Cardiac septum (tissue), 1 donor: ENCODE measurements at regions not wholly inside any gene's neighbourhood (a gene's known extent, or its start where the extent isn't known, plus 50 kb on each side); places are given as distances from the start of the nearest gene placed in this dataset.

Source experiments
- DNase-seq: peaks from one replicate; pipeline ENCODE4 v3.0.0-alpha.2; 2020; ENCODE audit warnings: low spot score
- intact Hi-C: fragments of 100-400 bp; cut with DNase I; formaldehyde crosslinking; loops from one replicate; pipeline ENCODE4 v1.14.0; 2022
- donor health status: DM: no; HTN: no; CAD: no.

DNA sequence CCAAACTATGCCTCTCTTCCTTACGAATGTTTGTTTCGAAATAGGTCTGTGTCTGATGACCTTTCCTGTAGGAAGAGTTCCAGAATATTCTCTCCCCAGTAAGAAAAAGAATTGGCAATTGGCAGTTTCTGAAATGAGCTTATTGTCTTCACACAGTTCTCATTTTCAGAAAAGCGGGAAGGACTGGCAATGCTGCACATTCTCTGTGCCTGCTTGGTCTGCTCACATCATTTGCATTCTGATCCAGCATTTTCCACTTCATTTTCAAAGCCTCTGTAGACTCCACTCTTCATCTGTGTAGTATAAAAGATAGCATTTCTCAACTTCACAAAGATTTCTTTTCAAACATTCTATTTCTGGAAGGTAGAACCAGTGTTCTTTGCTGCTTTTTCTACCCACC lies 120.6 kb upstream of the CCDC112 start:
- DNase-seq, result no peak
- intact Hi-C loops, result loop anchor here (5.0 kb wide), 1 partner anchor 40 kb away; no protein-coding TSS in a partner anchor

GRCh38 chr5:115415143-115415491 lies 118.7 kb upstream of the CCDC112 start:
- peak; percentile 76 for DNase-seq

DNA sequence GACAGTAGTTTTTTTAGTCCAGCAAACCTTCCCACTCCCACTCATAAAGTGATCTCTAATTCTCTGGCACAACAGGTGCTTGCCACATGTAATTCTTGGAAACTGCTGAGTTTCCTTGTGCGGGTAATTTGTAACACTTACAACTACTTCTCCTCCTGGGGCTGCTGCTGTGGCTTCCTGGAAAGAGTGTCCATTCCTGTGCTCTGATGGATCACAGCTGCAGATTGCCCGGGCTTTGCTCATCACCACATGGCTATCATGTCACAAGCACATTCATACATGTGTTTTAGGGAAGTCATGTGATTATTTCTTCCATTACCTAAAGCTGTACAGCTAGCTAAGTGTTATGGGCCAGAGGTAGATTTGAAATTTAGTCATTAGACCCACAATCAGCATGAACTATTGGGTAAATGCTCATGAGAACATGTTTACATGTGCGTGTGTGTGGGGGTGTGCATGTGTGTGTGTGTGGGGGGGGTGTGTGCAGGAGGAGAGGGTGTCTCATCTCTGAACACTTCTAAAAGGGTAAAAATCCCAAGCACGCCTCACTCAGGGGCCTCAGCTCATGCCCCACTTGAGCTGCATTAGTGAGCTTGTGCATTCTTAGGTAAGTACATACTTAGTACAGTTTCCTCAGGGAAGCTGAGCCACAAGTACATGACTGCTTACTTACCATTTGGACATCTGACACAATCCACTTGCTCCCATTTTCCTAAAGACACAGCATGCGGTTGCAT lies 118.1 kb upstream of the CCDC112 start:
- DNase-seq, result no peak
- intact Hi-C loops, result loop anchor here (5.0 kb wide), 1 partner anchor 37 kb away; no protein-coding TSS in a partner anchor

More at GRCh38 chr5:115415143-115415491, 118.7 kb upstream of the CCDC112 start:
- intact Hi-C loops, result loop anchor here (5.0 kb wide), 1 partner anchor 38 kb away; no protein-coding TSS in a partner anchor

DNA sequence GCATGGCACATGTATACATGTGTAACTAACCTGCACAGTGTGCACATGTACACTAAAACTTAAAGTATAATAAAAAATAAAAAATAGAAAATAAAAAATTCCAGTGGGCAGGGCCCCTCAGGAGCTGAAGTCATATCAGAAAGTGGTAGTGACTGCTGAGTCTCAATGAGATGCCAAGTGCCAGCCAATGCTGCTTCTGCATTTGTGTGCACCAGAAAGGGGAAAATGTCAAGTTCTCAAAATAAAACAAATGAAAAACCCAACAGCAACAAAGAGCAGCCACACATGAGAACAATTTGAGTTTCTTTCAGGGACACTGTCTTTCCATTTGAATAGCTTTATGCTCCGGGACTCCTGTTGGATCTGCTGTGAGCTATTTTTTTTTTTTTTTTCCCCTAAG lies 117.2 kb upstream of the CCDC112 start:
- intact Hi-C loops, result no loop called here
- no peak for DNase-seq

DNA sequence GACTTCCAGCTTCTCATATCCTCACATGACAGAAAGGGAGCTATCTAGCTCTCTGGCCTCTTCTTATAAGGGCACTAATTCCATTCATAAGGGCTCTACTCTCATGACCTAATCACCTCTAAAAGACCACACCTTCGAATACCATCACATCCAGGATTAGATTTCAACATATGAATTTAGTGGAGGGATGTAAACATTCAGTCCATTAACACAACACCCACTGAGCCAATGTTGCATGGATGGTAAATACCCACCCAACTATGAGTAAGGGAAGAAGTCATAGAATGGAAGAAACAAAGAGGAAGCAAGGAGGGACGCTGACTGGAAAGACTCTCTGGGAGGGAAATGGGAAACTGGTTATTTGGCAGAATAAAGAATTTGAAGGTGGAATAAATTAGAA lies 112.6 kb upstream of the CCDC112 start:
- intact Hi-C loops, result no loop called here
- no peak for DNase-seq

DNA sequence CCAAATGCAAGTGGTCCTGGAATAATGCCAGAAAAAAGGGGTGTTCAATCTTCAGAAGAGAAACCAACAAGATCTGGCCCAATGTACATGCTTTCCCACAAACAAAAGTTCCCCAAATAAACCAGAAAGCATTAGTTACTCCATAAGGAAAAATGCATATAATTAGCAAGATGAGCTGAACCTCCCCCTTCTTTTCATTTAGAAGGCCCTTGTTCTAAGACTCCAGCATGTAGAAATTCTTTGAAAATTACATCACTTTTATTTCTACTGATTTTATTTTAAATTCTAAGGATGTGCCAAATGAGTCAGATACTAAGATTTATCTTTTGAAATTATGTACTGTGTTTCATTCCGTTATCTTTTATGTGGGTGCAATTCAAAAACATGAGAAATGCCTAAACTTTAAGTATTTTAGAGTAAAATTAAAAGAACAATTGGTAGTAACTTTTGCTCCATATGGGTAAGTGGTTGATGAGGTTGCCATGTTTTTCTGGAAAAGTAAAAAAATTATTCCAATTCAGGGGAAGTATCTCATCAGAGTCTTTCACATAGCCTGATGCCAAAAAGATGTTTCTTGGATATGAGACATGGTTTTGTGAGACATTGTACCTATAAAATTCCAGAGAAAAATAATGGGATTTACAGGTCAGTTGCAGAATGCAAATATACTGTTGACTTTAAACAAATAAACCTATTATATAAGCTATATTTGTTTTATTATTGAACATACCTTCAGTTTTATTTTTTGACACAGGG lies 106.5 kb upstream of the CCDC112 start:
- intact Hi-C loops, result no loop called here
- DNase-seq, result no peak

GRCh38 chr5:115402092-115402491 lies 105.6 kb upstream of the CCDC112 start:
- no peak for DNase-seq
- intact Hi-C loops, result no loop called here

DNA sequence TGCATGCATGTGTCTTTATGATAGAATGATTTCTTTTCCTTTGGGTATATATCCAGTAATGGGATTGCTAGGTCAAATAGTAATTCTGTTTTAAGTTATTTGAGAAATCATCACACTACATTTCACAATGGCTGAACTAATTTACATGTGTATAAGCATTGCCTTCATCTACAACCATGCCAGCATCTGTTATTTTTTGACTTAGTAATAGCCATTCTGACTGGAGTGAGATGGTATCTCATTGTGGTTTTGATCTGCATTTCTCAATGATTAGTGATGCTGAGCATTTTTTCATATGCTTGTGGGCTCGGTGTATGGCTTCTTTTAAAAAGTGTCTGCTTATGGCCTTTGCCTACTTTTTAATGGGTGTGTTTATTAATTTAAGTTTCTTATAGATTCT lies 102.3 kb upstream of the CCDC112 start:
- no peak for DNase-seq
- intact Hi-C loops, result no loop called here

GRCh38 chr5:115396688-115397087 lies 100.2 kb upstream of the CCDC112 start:
- intact Hi-C loops, result no loop called here
- no peak for DNase-seq

GRCh38 chr5:115396081-115396480 lies 99.6 kb upstream of the CCDC112 start:
- no peak for DNase-seq
- intact Hi-C loops, result no loop called here

- DNase-seq, result no peak
- intact Hi-C loops, result no loop called here
These were observed 98.1 kb upstream of the CCDC112 start for GRCh38 chr5:115394531-115394930.

DNA sequence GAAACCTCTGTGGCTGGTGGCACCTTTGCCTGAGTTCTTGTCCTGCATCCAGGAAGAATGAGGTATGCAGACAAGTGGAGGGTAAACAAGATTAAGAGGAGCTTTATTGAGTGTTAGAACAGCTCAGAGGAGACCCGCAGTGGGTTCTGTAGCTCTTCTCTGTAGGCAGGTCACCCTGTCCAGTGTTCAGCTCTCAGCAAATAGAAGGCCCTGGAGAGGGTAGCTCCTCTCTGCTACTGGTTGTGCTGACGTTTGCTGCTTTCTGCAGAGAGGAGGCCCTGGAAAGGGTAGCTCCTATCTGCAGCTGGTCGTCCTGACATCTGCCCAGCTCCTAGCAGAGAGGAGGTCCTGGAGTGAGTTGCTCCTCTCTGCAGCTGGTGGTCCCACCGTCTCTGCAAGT lies 96.8 kb upstream of the CCDC112 start:
- intact Hi-C loops, result no loop called here

DNA sequence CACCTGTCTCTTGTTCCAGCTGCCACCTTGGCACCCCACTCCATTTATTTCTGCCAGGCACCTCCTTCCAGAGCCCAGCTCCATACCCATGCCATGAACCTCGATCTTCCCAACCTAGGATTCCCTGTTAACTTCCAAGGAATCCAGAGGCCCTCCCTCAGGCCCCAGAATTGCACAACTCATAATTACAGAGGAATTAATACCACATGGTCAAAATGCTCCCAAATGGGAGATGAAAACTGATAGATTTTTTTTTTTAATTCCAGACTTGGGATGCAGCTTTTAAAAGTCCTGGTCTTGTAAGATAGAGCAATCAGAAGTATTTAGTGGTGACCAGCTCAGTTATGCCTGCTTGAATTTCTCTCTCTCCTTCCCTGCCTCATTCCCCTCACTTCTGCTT lies 96.2 kb upstream of the CCDC112 start:
- DNase-seq, result no peak
- intact Hi-C loops, result no loop called here

More for the DNA sequence above, 96.8 kb upstream of the CCDC112 start:
- DNase-seq, result no peak

- DNase-seq, result no peak
- intact Hi-C loops, result no loop called here
These were observed 95.3 kb upstream of the CCDC112 start for GRCh38 chr5:115391780-115392179.

DNA sequence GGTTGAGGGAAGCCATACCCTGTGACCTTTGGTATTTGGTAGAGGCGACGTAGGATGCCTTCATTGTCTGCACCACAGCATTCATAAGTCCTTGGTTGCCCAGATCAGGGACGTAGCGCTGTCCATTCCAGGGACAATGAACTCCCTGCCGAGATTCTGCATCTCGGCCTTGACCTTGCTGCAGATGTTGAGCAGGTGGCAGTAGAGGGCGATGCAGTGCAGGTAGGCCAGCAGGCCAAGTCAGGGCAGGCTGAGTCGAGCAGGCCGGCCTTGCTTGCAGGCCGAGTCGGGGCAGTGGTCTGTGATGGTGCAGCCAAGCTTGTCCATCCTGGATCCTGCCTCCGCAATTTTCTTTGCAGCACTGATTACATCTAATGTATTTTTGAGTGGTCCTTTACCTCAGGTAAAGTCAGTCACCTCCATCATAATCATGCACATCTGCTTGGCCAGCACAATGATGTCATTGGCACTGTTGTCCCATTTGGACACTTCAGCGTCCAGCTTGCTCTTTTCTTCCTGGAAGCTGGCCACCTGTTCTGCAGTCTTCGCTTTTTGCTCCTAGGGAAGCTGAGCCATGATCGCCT lies 93.4 kb upstream of the CCDC112 start:
- intact Hi-C loops, result no loop called here
- DNase-seq, result no peak

DNA sequence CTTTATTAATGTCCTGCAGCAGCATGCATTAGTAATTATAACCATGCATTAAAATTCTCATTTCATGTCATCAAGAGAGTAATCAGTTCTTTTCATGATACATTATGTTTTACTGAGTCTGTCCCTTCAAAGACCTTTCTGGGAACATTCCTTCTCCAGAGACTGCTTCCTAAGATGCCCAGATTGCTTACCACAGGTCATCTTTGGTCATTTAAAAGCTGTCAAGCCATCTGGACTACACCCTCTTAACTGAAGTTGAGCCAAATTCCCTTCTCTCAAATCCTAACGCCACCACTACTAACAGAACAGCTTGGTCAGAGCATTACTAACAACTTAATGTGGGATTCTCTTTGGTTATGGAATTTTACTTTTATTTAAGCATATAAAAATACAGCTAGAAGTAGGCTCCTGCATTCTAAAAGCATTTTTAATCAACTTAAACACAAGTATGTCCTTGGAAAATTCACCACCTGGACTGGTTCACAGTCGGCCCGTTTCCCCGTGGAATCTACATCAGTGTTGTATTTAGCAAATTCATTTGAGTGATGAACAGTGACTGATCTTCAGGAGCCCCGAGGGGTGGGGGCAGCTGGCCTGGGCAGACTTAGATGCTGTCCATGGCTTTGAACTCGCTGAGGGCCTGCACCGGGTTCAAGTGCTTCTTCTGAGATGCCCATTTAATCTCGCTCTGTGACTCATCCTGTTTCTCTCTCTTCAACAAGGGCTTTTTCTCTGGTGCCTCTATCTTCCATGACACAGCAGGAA lies 92.8 kb upstream of the CCDC112 start:
- DNase-seq, result no peak
- intact Hi-C loops, result no loop called here

- DNase-seq, result no peak
- intact Hi-C loops, result no loop called here
These were observed 91.8 kb upstream of the CCDC112 start for GRCh38 chr5:115388240-115388639.

GRCh38 chr5:115387816-115388215 lies 91.4 kb upstream of the CCDC112 start:
- DNase-seq, result no peak

GRCh38 chr5:115386657-115387056 lies 90.2 kb upstream of the CCDC112 start:
- DNase-seq, result no peak
- intact Hi-C loops, result no loop called here

More at GRCh38 chr5:115387816-115388215, 91.4 kb upstream of the CCDC112 start:
- intact Hi-C loops, result no loop called here
